Type B pancreatic cell (in vitro differentiated cells): ENCODE measurements at regions not wholly inside any gene's neighbourhood (a gene's known extent, or its start where the extent isn't known, plus 50 kb on each side); places are given as distances from the start of the nearest gene placed in this dataset.

Source experiments
- DNase-seq: peaks from one replicate; pipeline ENCODE4 v3.0.0; 2021; ENCODE audit warnings: mixed read lengths; ENCODE audit not compliant: unreplicated experiment; ENCODE audit errors: extremely low spot score
- H3K27ac Mint-ChIP-seq: 2 replicates; pipeline ENCODE4 v1.8.0; 2021; ENCODE audit warnings: mild to moderate bottlenecking, mixed read lengths
- H3K27me3 Mint-ChIP-seq: 2 replicates; pipeline ENCODE4 v1.8.0; 2021; ENCODE audit warnings: mixed read lengths
- H3K36me3 Mint-ChIP-seq: 2 replicates; pipeline ENCODE4 v1.8.0; 2021; ENCODE audit warnings: mixed read lengths
- H3K4me1 Mint-ChIP-seq: one replicate; pipeline ENCODE4 v1.8.0; 2021; ENCODE audit warnings: mixed read lengths; ENCODE audit not compliant: unreplicated experiment
- H3K4me3 Mint-ChIP-seq: 2 replicates; pipeline ENCODE4 v1.8.0; 2021; ENCODE audit warnings: mild to moderate bottlenecking, mixed read lengths
- H3K9me3 Mint-ChIP-seq: 2 replicates; pipeline ENCODE4 v1.8.0; 2021; ENCODE audit warnings: mixed read lengths
- CTCF ChIP-seq: fragments of 200-600 bp; sonication (generic); conservative IDR thresholded peaks from 2 replicates; pipeline ENCODE4 v1.5.0; 2021; ENCODE audit warnings: antibody characterized with exemption, mild to moderate bottlenecking

GRCh38 chr1:239616673-239617072 is 230.3 kb downstream of the CHRM3 start:
- Mint-ChIP-seq H3K9me3 (no peaks in the 10 kb centered on the region), H3K36me3 (no peaks in the 10 kb centered on the region), H3K27me3 (peaks cover 9% of the 10 kb centered on the region), H3K4me3 (no peak overlapping the region), H3K27ac (no peak overlapping the region), H3K4me1 (peaks cover 11% of the 10 kb centered on the region)
- DNase-seq = no peak
- no peak for TF ChIP-seq CTCF

GRCh38 chr1:239617259-239617658 is 230.9 kb downstream of the CHRM3 start:
- no peaks in the 10 kb centered on the region for H3K36me3 Mint-ChIP-seq
- no peak for DNase-seq
- no peak for TF ChIP-seq CTCF
- no peak overlapping the region for H3K27ac Mint-ChIP-seq
- H3K4me1 Mint-ChIP-seq = peaks cover 11% of the 10 kb centered on the region
- H3K9me3 Mint-ChIP-seq = peaks cover 3% of the 10 kb centered on the region
- H3K4me3 Mint-ChIP-seq = no peak overlapping the region
- peaks cover 9% of the 10 kb centered on the region for H3K27me3 Mint-ChIP-seq

GRCh38 chr1:239617731-239618130 is 231.4 kb downstream of the CHRM3 start:
- Mint-ChIP-seq H3K4me1 (peaks cover 11% of the 10 kb centered on the region), H3K9me3 (peaks cover 6% of the 10 kb centered on the region), H3K27ac (no peak overlapping the region), H3K27me3 (peaks cover 9% of the 10 kb centered on the region), H3K4me3 (no peak overlapping the region), H3K36me3 (no peaks in the 10 kb centered on the region)
- no peak for TF ChIP-seq CTCF
- no peak for DNase-seq

- Mint-ChIP-seq H3K4me3 (no peak overlapping the region), H3K36me3 (no peaks in the 10 kb centered on the region), H3K9me3 (peaks cover 6% of the 10 kb centered on the region), H3K27me3 (peaks cover 9% of the 10 kb centered on the region), H3K27ac (no peak overlapping the region), H3K4me1 (peaks cover 11% of the 10 kb centered on the region)
- DNase-seq = no peak
- TF ChIP-seq CTCF = no peak
Observed at GRCh38 chr1:239619190-239619589, 232.8 kb downstream of the CHRM3 start.

- Mint-ChIP-seq H3K4me1 (no peaks in the 10 kb centered on the region), H3K27me3 (no peaks in the 10 kb centered on the region), H3K27ac (no peak overlapping the region), H3K9me3 (no peaks in the 10 kb centered on the region), H3K36me3 (no peaks in the 10 kb centered on the region), H3K4me3 (no peak overlapping the region)
- TF ChIP-seq CTCF = no peak
- no peak for DNase-seq
Observed at GRCh38 chr1:239630767-239631166, 244.4 kb downstream of the CHRM3 start.

- Mint-ChIP-seq H3K4me3 (no peak overlapping the region), H3K4me1 (no peaks in the 10 kb centered on the region), H3K36me3 (no peaks in the 10 kb centered on the region), H3K27ac (no peak overlapping the region), H3K9me3 (no peaks in the 10 kb centered on the region), H3K27me3 (no peaks in the 10 kb centered on the region)
- no peak for DNase-seq
- TF ChIP-seq CTCF = no peak
Observed at GRCh38 chr1:239633432-239633831, 247.1 kb downstream of the CHRM3 start.
